SK-N-SH (cell line): ENCODE measurements at regions not wholly inside any gene's neighbourhood (a gene's known extent, or its start where the extent isn't known, plus 50 kb on each side); places are given as distances from the start of the nearest gene placed in this dataset.

Experiments
- CTCF ChIA-PET: fragments of 300-600, 350-600 bp; formaldehyde crosslinking; extraction: SDS; loops from one replicate; lab custom pipeline; 2021; lab: Yijun Ruan, JAX
- POLR2A ChIA-PET: fragments of 350-600 bp; sonication (Branson Sonifier 250); formaldehyde crosslinking; extraction: SDS; loops from one replicate; lab custom pipeline; 2020; ENCODE audit warnings: antibody characterized with exemption, inconsistent platforms; lab: Yijun Ruan, JAX
- DNase-seq: peaks from one replicate; pipeline ENCODE4 v3.0.0; 2012
- H2AFZ ChIP-seq: fragments of 200-600 bp; sonication (generic); 2 replicates; pipeline ENCODE4 v1.8.1; 2016; ENCODE audit warnings: antibody characterized with exemption, mild to moderate bottlenecking, low read depth
- H3F3A ChIP-seq: fragments of 200-600 bp; sonication (generic); replicated peaks from 2 replicates; pipeline ENCODE3; 2016; ENCODE audit warnings: antibody characterized with exemption, mild to moderate bottlenecking; ENCODE audit not compliant: insufficient read depth
- H3K27ac ChIP-seq, 2 experiments: fragments of 200-500 bp in 1 of 2; fragments of 200-600 bp in 1 of 2; sonication (Bioruptor generic) in 1 of 2; sonication (generic), shearing (Covaris generic) in 1 of 2; 2 replicates each; pipeline versions ENCODE4 v1.5.1 to v1.6.1; 2014 to 2016; ENCODE audit warnings: low read depth in 2 of 2, inconsistent platforms in 1 of 2, low read length in 1 of 2, mild to moderate bottlenecking in 1 of 2, mixed read lengths in 1 of 2
- H3K27me3 ChIP-seq: fragments of 200-600 bp; sonication (generic), shearing (Covaris generic); 2 replicates; pipeline ENCODE4 v1.6.1; 2016; ENCODE audit warnings: mixed run types; ENCODE audit not compliant: insufficient read depth
- H3K36me3 ChIP-seq, 2 experiments: fragments of 200-500 bp in 1 of 2; fragments of 200-600 bp in 1 of 2; sonication (Bioruptor generic) in 1 of 2; sonication (generic) in 1 of 2; replicated peaks in 1 of 2; 2 replicates each; pipeline versions ENCODE3 to v1.5.1; 2014 to 2016; ENCODE audit warnings: low read length in 1 of 2, mild to moderate bottlenecking in 1 of 2; ENCODE audit not compliant: insufficient read depth in 2 of 2, control insufficient read depth in 1 of 2
- H3K4me1 ChIP-seq, 2 experiments: fragments of 200-500 bp in 1 of 2; fragments of 200-600 bp in 1 of 2; sonication (Bioruptor generic) in 1 of 2; sonication (generic), shearing (Covaris generic) in 1 of 2; 2 replicates each; pipeline versions ENCODE4 v1.5.1 to v1.6.1; 2014 to 2016; ENCODE audit warnings: low read depth in 1 of 2, low read length in 1 of 2, mixed run types in 1 of 2; ENCODE audit not compliant: insufficient read depth in 2 of 2, control insufficient read depth in 1 of 2
- H3K4me2 ChIP-seq: fragments of 200-600 bp; sonication (generic), shearing (Covaris generic); 2 replicates; pipeline ENCODE4 v1.6.1; 2017; ENCODE audit warnings: mixed run types
- H3K4me3 ChIP-seq, 2 experiments: fragments of 200-500 bp in 1 of 2; fragments of 200-600 bp in 1 of 2; sonication (Bioruptor generic) in 1 of 2; sonication (generic), shearing (Covaris generic) in 1 of 2; 2 replicates each; pipeline versions ENCODE4 v1.5.1 to v1.8.1; 2014 to 2016; ENCODE audit warnings: low read depth in 2 of 2, inconsistent platforms in 1 of 2, low read length in 1 of 2, mild to moderate bottlenecking in 1 of 2, mixed read lengths in 1 of 2, moderate library complexity in 1 of 2
- H3K79me2 ChIP-seq: fragments of 200-600 bp; sonication (generic); 2 replicates; pipeline ENCODE4 v1.8.1; 2017; ENCODE audit warnings: mild to moderate bottlenecking; ENCODE audit not compliant: insufficient read depth
- H3K9ac ChIP-seq: fragments of 200-600 bp; sonication (generic); 2 replicates; pipeline ENCODE4 v1.6.1; 2017; ENCODE audit warnings: mixed run types
- H3K9me2 ChIP-seq: fragments of 200-600 bp; sonication (generic); 2 replicates; pipeline ENCODE4 v1.6.1; 2017; ENCODE audit warnings: mixed run types
- H3K9me3 ChIP-seq: fragments of 200-600 bp; sonication (generic); 2 replicates; pipeline ENCODE4 v1.6.1; 2017; ENCODE audit warnings: mixed run types, mild to moderate bottlenecking, moderate library complexity
- H4K20me1 ChIP-seq: fragments of 200-600 bp; sonication (generic); 2 replicates; pipeline ENCODE4 v1.6.1; 2017; ENCODE audit warnings: mild to moderate bottlenecking, mixed run types; ENCODE audit not compliant: insufficient read depth
- CHD2 ChIP-seq: fragments of 150-350 bp; IDR thresholded peaks from 2 replicates; pipeline ENCODE4 v1.6.1; 2018; ENCODE audit warnings: low read length; ENCODE audit not compliant: partially characterized antibody
- ELF1 ChIP-seq: IDR thresholded peaks from 2 replicates; pipeline ENCODE4 v1.4.0; 2012
- EP300 ChIP-seq, 2 experiments: IDR thresholded peaks; 2 replicates each; pipeline versions ENCODE4 v1.4.0 to v1.6.1; 2012; ENCODE audit warnings: borderline replicate concordance in 1 of 2, low read depth in 1 of 2, low read length in 1 of 2
- FOXM1 ChIP-seq: IDR thresholded peaks from 2 replicates; pipeline ENCODE4 v1.4.0; 2012; ENCODE audit warnings: low read depth, mild to moderate bottlenecking
- GATA2 ChIP-seq: sonication (generic); formaldehyde crosslinking; IDR thresholded peaks from 2 replicates; pipeline ENCODE4 v1.5.0; 2020; ENCODE audit warnings: mild to moderate bottlenecking, missing genetic modification reagents
- RCOR1 ChIP-seq: fragments of 150-350 bp; IDR thresholded peaks from 2 replicates; pipeline ENCODE4 v1.6.1; 2017; ENCODE audit warnings: antibody characterized with exemption, low read length
- YY1 ChIP-seq: IDR thresholded peaks from 2 replicates; pipeline ENCODE4 v1.4.0; 2012; ENCODE audit warnings: low read depth, mild to moderate bottlenecking
- WGBS: methylation state at CpG from one replicate; pipeline ENCODE4 v1.1.6; 2017; ENCODE audit warnings: low lambda C conversion rate; 5-methylcytosine and 5-hydroxymethylcytosine counted together
- TF ChIP-seq, protein P1 (sequence below): IDR thresholded peaks from 2 replicates; pipeline ENCODE4 v1.6.1; 2012; ENCODE audit warnings: mild to moderate bottlenecking, low read depth, low read length, moderate library complexity

DNA sequence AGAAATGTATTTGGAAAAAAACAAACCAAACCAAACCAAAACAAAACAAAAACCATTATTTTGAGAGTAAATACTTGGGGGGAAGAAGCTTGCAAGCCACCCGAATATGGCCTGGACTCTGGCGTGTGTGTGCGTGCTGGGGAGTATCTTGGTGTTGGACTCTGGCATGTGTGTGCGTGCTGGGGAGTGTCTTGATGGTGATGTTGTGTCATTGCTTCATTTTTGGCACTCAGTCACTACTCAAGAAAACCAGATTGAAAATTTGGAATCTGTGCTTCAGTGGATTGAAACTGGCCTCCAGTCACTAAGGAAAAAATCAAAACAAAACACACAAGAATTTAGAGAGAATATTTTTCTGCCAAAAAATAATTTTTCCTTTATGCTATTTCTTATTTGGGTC, 76.1 kb downstream of the ARRDC3 start:
- Histone ChIP-seq H3K4me1 (peaks cover 9 to 10% of the 10 kb centered on the region in 2 experiments; a peak in 2 of 4 replicates), H4K20me1 (no peaks in the 10 kb centered on the region), H3K4me2 (no peak overlapping the region), H3K9ac (no peak overlapping the region), H3K9me3 (no peaks in the 10 kb centered on the region), H3K36me3 (no peaks in the 10 kb centered on the region), H3F3A (peaks cover 9% of the 10 kb centered on the region), H3K27me3 (no peaks in the 10 kb centered on the region), H3K27ac (no peak overlapping the region), H2AFZ (no peak overlapping the region), H3K9me2 (no peaks in the 10 kb centered on the region), H3K4me3 (no peak overlapping the region), H3K79me2 (no peaks in the 10 kb centered on the region)
- WGBS, result 99% methylated on average over 4 of the region's 4 CpGs
- TF ChIP-seq CHD2 (no peak), FOXM1 (no peak), RCOR1 (no peak), YY1 (no peak), GATA2 (CRISPR knock-in tag) (no peak), ELF1 (no peak)
- TF ChIP-seq, protein P1, sequence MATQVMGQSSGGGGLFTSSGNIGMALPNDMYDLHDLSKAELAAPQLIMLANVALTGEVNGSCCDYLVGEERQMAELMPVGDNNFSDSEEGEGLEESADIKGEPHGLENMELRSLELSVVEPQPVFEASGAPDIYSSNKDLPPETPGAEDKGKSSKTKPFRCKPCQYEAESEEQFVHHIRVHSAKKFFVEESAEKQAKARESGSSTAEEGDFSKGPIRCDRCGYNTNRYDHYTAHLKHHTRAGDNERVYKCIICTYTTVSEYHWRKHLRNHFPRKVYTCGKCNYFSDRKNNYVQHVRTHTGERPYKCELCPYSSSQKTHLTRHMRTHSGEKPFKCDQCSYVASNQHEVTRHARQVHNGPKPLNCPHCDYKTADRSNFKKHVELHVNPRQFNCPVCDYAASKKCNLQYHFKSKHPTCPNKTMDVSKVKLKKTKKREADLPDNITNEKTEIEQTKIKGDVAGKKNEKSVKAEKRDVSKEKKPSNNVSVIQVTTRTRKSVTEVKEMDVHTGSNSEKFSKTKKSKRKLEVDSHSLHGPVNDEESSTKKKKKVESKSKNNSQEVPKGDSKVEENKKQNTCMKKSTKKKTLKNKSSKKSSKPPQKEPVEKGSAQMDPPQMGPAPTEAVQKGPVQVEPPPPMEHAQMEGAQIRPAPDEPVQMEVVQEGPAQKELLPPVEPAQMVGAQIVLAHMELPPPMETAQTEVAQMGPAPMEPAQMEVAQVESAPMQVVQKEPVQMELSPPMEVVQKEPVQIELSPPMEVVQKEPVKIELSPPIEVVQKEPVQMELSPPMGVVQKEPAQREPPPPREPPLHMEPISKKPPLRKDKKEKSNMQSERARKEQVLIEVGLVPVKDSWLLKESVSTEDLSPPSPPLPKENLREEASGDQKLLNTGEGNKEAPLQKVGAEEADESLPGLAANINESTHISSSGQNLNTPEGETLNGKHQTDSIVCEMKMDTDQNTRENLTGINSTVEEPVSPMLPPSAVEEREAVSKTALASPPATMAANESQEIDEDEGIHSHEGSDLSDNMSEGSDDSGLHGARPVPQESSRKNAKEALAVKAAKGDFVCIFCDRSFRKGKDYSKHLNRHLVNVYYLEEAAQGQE, result no peak
- ChIA-PET CTCF (interaction anchor here (1.2 to 1.7 kb wide), 3 partner anchors 11 to 374 kb away, joined by 3 to 7 read pairs (median 3); no protein-coding TSS in a partner anchor), POLR2A (no interaction called here)
- no peak for DNase-seq

DNA sequence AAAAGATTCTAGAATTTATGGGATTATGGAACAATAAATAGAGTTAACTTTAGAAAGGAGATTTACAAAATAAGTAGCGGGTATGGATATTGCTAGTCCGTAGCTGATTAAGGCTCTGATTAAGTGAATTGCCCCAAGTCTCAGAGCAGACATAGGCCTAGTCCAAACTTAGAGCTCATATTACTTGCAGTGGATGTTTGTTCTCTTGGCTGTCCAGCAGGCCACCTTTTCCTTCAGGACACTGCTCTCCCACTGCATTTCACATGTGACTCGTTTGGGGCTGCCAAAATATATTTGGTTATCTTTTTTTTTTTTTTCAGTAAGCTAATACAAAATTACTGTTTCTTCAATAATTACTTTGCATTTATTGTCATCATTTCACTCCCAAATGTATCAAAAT, 76.6 kb downstream of the ARRDC3 start:
- DNase-seq, result no peak
- Histone ChIP-seq H3K27ac (no peak overlapping the region), H3K27me3 (no peaks in the 10 kb centered on the region), H4K20me1 (no peaks in the 10 kb centered on the region), H3K79me2 (no peaks in the 10 kb centered on the region), H3K9me2 (no peaks in the 10 kb centered on the region), H3K4me3 (no peak overlapping the region), H3K36me3 (no peaks in the 10 kb centered on the region), H3F3A (peaks cover 7% of the 10 kb centered on the region), H3K9me3 (no peaks in the 10 kb centered on the region), H3K4me2 (no peak overlapping the region), H3K9ac (no peak overlapping the region), H2AFZ (no peak overlapping the region), H3K4me1 (peaks cover 5 to 7% of the 10 kb centered on the region in 2 experiments; a peak in 2 of 4 replicates)
- TF ChIP-seq, protein P1, result peak; percentile 41; the same call in 1 of the 2 replicates
- TF ChIP-seq EP300 (IDR thresholded peaks at IDR 0.05; ENCODE audit: borderline replicate concordance in 1 of 2, low read depth in 1 of 2, low read length in 1 of 2), result no peak
- ChIA-PET CTCF (interaction anchor here (1.2 to 1.7 kb wide), 3 partner anchors 10 to 374 kb away, joined by 3 to 7 read pairs (median 3); no protein-coding TSS in a partner anchor), POLR2A (no interaction called here)
- 86% methylated on average over 3 of the region's 3 CpGs for WGBS
